Left lung (tissue), 4 donors: ENCODE measurements at regions not wholly inside any gene's neighbourhood (a gene's known extent, or its start where the extent isn't known, plus 50 kb on each side); places are given as distances from the start of the nearest gene placed in this dataset.

Experiments used
- ATAC-seq: fragments of 200-7000 bp; cut with Tn5 transposase; one replicate; pipeline ENCODE4 v1.9.1; 2020; ENCODE audit warnings: moderate library complexity
- DNase-seq, 4 donors: peaks; one replicate each; pipeline ENCODE4 v3.0.0-alpha.2; 2013 to 2020
- H3K27ac ChIP-seq, 2 donors: fragments of 200-600 bp; sonication (generic) in 1 of 2; one replicate each; pipeline versions ENCODE4 v1.5.0 to v1.8.0; 2020 to 2021
- H3K27me3 ChIP-seq, 2 donors: fragments of 200-600 bp; sonication (generic) in 1 of 2; one replicate each; pipeline versions ENCODE4 v1.5.0 to v1.8.0; 2020 to 2021
- H3K36me3 ChIP-seq, 2 donors: fragments of 200-600 bp; sonication (generic) in 1 of 2; one replicate each; pipeline versions ENCODE4 v1.5.0 to v1.8.0; 2020 to 2021
- H3K4me1 ChIP-seq, 2 donors: fragments of 200-600 bp; one replicate each; pipeline ENCODE4 v1.8.0; 2021
- H3K4me3 ChIP-seq, 2 donors: fragments of 200-600 bp; sonication (generic) in 1 of 2; one replicate each; pipeline versions ENCODE4 v1.5.0 to v1.8.0; 2020 to 2021; ENCODE audit warnings: mild to moderate bottlenecking in 1 of 2
- H3K9me3 ChIP-seq, 2 donors: fragments of 200-600 bp; sonication (generic) in 1 of 2; one replicate each; pipeline versions ENCODE4 v1.5.0 to v1.8.0; 2020 to 2021
- CTCF ChIP-seq, 2 donors: fragments of 200-600 bp; sonication (generic) in 1 of 2; IDR thresholded peaks; one replicate each; pipeline versions ENCODE4 v1.5.0 to v1.8.0; 2021; ENCODE audit warnings: antibody characterized with exemption in 2 of 2
- intact Hi-C, 2 donors: fragments of 100-400 bp; cut with DNase I; formaldehyde crosslinking; loops; one replicate each; pipeline versions ENCODE4 v1.11.2 to v1.14.2; 2022
- donor health status: DM: no; HTN: yes; CAD: no.
- donor health status: DM: no; HTN: no; CAD: no.

GRCh38 chr12:92089559-92089958, 56.1 kb downstream of the BTG1 start:
- ATAC-seq (no peak), DNase-seq (no peak)
- TF ChIP-seq CTCF (IDR thresholded peaks at IDR 0.05), result no peak
- Histone ChIP-seq H3K9me3 (no peaks in the 10 kb centered on the region), H3K4me1 (peaks cover 0 to 20% of the 10 kb centered on the region in 2 donors), H3K27me3 (no peaks in the 10 kb centered on the region), H3K27ac (peak overlapping the region in 1 of 2 donors; percentile 31), H3K36me3 (no peaks in the 10 kb centered on the region), H3K4me3 (no peak overlapping the region)
- intact Hi-C loops, result no loop called here

GRCh38 chr12:92088805-92089204, 56.8 kb downstream of the BTG1 start:
- Histone ChIP-seq H3K36me3 (no peaks in the 10 kb centered on the region), H3K4me1 (peaks cover 0 to 14% of the 10 kb centered on the region in 2 donors), H3K9me3 (no peaks in the 10 kb centered on the region), H3K27ac (peak overlapping the region in 1 of 2 donors; percentile 31), H3K27me3 (no peaks in the 10 kb centered on the region), H3K4me3 (no peak overlapping the region)
- intact Hi-C loops, result no loop called here
- no peak for TF ChIP-seq CTCF (IDR thresholded peaks at IDR 0.05)
- ATAC-seq, result peak; percentile 52
- DNase-seq, result no peak

- Histone ChIP-seq H3K4me3 (no peak overlapping the region), H3K4me1 (peaks cover 0 to 21% of the 10 kb centered on the region in 2 donors), H3K36me3 (no peaks in the 10 kb centered on the region), H3K27me3 (no peaks in the 10 kb centered on the region), H3K9me3 (no peaks in the 10 kb centered on the region), H3K27ac (no peak overlapping the region)
- no peak for TF ChIP-seq CTCF (IDR thresholded peaks at IDR 0.05)
- DNase-seq (no peak), ATAC-seq (no peak)
- intact Hi-C loops, result no loop called here
These were observed 60.0 kb downstream of the BTG1 start for GRCh38 chr12:92085736-92086040.

- no peak for TF ChIP-seq CTCF (IDR thresholded peaks at IDR 0.05)
These were observed 60.5 kb downstream of the BTG1 start for GRCh38 chr12:92085040-92085735.

GRCh38 chr12:92080911-92081285, 64.7 kb downstream of the BTG1 start:
- H3K27ac ChIP-seq, result peak overlapping the region in 1 of 2 donors; percentile 57

More at GRCh38 chr12:92085040-92085735, 60.5 kb downstream of the BTG1 start:
- H3K9me3 ChIP-seq, result no peaks in the 10 kb centered on the region
- no peaks in the 10 kb centered on the region for H3K27me3 ChIP-seq
- H3K4me3 ChIP-seq, result no peak overlapping the region
- ATAC-seq (no peak), DNase-seq (no peak)
- no peaks in the 10 kb centered on the region for H3K36me3 ChIP-seq
- no peak overlapping the region for H3K27ac ChIP-seq
- peaks cover 0 to 23% of the 10 kb centered on the region in 2 donors for H3K4me1 ChIP-seq
- intact Hi-C loops, result no loop called here

More at GRCh38 chr12:92080911-92081285, 64.7 kb downstream of the BTG1 start:
- intact Hi-C loops, result no loop called here
- Histone ChIP-seq H3K36me3 (no peaks in the 10 kb centered on the region), H3K27me3 (no peaks in the 10 kb centered on the region), H3K4me3 (no peak overlapping the region), H3K4me1 (peaks cover 0 to 41% of the 10 kb centered on the region in 2 donors), H3K9me3 (no peaks in the 10 kb centered on the region)
- ATAC-seq, result no peak
- DNase-seq, result no peak
- no peak for TF ChIP-seq CTCF (IDR thresholded peaks at IDR 0.05)
